ENCODE measurements at regions not wholly inside any gene's neighbourhood (a gene's known extent, or its start where the extent isn't known, plus 50 kb on each side); places are given as distances from the start of the nearest gene placed in this dataset.

DNA sequence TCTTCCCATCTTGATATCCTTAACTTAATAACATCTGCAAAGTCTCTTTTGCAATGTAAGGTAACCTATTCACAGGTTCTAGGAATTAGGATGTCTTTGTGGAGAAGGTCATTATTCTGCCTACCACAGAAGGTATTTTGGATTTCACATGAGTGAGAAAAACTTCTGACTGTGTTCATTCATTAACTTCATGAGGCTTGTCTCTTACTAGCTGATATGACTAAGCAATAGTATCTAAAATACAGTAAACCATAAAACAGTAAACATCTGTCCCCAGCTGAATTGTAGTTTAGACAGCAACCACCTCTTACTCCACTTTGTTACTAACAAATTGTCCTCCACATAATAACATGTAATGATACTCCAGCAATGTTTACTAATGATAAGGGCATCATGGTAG is 198.1 kb downstream of the SEC23A start:
- DNase-seq (ENCODE audit: low read depth in 1 of 2, low spot score in 1 of 2), result no peak

DNA sequence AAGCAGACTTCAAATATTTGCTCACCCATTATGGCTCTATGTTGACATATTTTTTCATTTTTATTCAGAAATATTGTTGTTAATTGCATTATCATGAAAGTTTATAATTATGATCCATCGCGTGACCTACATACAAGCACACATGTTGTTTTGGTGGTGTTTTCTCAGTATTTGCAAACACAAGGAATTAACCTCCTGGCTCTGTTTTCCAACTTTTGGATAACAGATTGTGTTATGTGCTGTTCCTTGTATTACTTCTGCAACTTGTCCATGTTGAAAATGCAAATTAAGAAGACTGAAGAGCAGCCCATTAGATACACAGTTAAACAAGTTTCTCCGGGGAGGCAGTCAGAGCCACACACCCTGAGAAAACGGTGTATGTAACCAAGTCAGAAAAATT is 201.2 kb downstream of the SEC23A start:
- DNase-seq (ENCODE audit: low read depth in 1 of 2, low spot score in 1 of 2), result no peak

DNA sequence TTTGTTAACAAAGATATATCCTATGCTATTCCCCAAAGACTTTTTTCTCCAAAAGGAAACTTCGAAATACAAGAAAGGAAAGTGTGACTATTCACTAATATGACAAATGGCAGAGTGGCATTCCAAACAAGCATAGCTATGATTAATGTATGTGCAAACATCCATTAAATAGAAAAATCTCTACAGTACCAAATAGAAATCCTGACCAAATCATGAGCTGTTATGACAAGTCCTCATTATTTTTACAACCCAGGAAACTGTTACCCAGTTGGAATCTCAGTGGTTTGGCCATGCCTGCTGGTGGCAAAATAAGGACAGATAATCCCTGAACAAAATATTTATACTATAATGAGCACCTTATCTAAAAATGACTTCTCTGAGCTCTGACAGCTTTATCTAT is 202.1 kb downstream of the SEC23A start:
- no peak for DNase-seq (ENCODE audit: low read depth in 1 of 2, low spot score in 1 of 2)

DNA sequence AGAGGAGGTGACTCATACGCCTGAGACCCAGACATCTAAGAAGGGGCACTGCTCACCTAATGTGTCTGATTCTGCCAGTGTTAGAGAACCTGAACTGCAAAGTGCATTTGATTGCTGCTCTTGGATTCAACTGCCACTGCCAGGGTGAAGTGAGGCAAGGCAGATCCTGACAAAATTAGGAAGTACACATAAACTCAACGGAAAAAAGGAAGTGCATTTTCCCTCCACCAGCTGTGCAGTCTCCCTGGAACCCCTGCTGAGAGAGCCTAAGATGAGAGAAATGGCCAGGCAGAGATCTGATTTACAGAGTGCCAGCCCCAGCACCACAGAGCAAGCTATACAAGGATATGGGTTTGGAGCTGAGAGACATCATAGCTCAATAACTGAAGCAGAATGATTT is 215.3 kb downstream of the SEC23A start:
- DNase-seq (ENCODE audit: low read depth in 1 of 2, low spot score in 1 of 2), result no peak

DNA sequence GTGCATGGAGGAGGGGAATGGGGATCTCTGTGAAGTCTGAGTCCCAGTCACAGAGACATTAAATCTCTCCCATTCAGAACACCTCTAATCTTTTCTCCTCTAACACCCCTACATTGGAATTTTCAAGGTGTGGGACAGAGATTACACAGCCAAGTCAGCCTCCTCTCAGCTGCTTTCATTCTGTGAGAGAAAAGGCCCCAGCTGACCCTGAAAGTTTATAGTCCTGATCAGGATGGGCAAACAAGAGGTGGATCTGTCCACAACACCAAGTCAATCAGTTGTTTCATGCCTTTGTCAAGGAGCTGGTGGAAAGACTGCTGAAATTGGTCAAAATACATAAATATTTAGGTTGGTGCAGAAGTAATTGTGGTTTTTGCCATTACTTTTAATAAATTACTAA is 218.9 kb downstream of the SEC23A start:
- no peak for DNase-seq (ENCODE audit: low read depth in 1 of 2, low spot score in 1 of 2)

DNA sequence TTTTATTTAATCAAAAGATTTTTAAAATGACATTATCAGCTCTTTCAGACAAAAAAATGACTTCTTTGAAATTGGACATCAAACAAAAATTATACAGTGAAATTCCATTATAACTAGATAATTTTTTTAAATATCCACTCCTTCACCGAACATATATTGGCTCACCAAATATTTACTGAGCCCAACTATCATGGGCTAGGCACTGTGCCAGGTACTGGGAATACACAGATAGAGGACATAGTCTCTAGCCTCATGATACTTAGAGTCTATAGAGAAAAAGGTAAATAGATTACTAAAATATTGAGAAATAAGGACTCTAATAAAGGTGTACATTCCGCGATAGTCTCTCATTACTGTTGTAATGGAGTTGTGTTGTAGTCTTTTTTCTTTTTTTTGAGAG is 219.9 kb downstream of the SEC23A start:
- no peak for DNase-seq (ENCODE audit: low read depth in 1 of 2, low spot score in 1 of 2)

DNA sequence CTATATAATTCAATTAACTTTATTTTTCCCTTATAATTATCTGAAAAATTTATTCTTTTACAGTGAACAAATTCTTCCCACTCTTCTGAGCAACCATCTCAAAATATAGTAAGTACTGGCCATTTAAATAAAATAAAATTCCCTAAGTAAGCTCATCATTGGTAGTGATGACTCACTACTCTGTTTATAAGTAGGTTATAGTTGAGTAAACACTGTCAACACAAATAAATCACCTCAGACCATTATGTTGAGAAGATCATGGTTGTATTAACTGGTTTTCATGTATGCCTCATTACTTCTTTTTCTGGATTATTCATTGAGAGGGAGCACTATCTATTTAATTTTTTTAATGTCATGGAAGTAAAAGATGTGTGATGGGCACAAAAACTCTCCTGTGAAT is 220.5 kb downstream of the SEC23A start:
- no peak for DNase-seq (ENCODE audit: low read depth in 1 of 2, low spot score in 1 of 2)

DNA sequence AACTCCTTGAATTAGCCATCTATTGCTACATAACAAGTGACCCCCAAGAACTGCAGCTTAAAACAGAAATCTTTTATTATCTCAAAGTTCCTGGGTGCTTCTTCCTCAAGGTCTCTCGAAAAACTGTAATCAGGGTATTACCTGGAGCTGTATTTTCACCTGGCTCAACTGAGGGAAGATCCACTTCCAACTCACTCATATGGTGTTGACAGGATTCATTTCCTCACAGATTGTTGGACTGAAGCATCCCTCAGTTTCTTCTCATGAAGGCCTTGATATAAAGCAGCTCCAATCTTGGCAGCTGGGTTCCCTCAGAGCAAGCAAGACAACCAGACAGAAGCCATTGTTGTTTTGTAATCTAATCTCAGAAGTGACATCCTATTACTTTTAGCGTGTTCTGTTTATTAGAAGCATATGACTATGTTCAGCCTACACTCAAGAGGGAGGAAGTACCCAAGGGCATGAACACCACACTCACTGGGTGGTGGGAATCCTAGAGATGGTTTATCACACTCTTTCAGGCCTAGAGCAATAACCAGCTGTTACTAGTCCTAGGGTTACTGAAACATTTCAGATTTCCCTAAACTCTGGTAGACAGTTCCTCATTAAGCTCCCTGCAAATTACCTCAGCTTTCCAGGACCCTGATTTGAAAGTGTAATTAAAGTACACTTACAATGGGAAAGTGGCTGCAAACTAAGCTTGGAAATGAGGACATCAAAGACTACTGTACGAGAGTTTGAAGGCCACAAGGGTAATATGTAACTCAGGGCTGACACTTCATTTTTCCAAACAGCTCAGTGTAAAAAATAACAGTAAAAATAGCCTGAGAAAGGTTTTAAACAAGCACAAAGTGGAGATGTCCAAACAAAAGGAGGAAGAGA is 222.2 kb downstream of the SEC23A start:
- no peak for DNase-seq (ENCODE audit: low read depth in 1 of 2, low spot score in 1 of 2)

DNA sequence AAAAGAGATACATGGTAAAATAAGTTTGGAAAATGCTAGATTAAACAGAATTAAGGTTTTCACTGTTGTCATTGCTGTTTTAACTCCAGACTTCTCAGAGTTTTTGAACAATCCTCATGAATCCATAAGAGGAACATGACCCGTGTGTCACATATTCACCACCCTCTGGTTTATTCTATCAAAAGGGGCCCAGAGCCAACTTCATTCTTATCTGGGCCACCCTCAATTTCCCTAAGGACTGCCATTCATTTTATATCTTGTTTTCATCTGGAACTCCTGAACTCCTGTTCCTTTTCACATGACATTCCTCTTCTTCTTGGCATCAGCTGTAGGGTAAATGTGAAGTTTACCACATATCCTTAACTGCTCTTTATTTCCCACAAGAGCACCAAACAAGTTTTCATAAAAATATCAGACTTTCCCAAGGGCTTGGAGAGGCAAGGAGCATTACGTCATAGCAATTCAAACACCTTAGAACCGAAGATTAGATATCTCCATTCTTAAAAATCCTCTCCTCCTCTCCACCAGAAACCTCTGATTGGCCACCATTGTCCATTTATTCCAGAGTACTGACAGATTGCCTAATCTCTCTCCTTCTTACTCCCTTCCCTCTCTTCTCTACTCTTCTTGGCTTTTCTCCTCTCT is 225.2 kb downstream of the SEC23A start:
- no peak for DNase-seq (ENCODE audit: low read depth in 1 of 2, low spot score in 1 of 2)

DNA sequence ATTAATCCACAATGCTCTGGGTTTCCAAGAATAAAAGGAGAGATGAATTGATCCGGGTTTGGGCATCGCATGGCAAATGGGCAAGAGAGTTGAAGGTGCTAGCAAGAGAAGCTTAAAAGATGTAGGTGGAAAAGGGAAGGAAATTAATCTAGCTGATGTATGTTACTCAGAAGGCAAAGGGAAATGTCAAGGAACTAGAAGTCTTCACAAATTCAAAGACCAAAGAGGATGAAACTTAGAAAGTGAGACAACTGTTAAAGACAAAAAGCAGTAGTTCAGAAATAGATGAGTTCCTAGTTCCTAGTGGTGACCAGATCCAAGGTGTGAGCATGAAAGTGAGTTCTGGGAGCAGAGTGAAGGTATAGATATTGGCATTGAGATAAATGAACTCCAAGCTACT is 228.3 kb downstream of the SEC23A start:
- DNase-seq (ENCODE audit: low read depth in 1 of 2, low spot score in 1 of 2), result no peak

DNA sequence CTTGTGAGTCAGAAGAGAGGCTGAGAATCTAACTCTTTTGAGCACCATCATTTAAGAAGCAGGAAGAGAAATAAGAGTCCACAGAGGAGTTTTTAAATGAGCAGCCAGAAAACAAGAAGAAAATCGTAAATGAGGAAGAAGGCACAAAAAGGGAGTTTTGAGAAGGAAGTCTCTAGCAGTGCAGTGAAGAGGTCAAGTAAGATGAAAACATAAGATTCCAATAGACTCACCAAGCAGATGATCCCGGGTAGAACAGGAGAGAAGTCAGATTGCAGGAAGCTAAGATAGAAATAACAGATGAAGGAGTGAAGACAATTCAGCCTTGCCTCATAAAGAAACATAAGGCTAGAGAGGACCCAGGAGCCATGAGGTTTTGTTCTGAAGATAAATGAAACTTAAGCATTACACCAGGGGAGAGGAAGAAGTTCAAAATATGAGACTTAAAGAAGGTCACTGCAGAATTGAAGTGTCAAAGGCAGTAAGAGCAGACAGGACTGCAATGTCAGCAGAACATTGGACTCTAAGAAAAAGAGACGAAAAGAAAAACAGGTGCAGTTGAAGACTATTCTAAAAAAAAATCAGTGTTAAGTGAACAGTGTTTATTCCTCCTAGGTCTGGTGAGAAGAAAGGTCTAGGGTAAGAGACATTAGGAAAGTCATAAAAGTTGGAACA is 229.0 kb downstream of the SEC23A start:
- no peak for DNase-seq (ENCODE audit: low read depth in 1 of 2, low spot score in 1 of 2)

DNA sequence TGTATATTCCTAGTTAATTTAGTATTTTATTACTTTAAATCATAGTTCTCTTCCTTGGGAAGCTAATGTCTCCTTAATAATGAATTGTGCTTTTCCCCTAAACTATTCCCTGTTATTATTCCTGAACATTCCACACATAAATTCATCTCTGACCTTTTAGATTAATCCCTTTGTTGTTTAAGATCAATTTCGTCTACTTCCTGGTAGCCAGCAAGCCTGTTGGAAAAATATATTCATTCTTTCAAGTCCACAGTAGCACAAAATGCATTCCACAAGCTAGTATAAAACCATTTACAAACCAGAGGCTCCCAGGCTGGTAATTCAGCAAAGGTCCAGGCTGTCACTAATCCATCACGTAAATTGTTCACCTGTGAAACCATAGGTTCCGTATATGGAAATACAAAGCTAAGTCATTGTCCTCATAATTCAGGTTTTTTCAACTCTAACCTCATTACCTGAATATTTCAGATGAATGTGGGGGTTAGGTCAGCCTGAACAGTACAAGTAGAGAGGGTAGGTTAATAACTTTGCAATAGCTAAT is 232.7 kb downstream of the SEC23A start:
- no peak for DNase-seq (ENCODE audit: low read depth in 1 of 2, low spot score in 1 of 2)

DNA sequence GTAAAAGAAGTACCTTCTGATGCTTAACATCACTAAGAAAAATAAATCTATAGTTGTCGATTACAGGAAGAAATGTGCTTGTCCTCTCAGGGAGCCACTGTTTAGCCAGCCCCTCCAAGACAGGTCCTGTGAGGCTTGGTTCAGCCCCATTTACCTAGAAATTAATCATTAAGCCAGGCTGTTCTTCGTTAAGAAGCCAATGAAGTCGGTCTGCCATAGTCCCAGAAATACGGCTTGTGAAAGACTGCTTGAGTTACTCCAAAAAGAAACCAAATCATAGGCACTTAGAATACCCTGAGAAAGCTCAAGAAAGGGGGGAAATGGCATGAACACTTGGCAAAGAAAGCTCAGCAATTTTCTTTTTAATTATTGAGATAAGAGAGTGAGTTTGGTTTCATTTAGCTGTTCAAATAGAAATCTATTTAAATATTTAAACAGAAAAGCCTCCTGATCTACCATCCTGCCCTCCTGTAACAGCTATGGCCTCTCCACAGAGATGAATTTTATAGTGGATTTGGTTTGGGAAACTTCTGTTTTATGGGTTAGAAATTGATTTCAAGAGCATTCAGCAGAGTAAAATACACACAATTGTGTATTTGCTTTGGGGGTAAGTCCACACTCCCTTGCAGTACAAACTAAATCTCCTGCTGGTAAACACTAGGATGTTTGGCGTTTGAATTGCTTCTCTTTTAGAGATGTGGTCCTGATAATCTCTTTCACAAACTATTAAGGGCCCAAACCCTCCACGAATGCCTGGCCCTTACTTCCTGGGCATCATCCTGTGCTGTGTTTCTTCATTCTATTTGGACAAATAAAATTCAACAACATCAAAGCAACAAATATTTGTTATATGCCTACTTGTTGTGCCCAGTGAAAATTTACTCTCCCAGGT is 234.4 kb downstream of the SEC23A start:
- no peak for DNase-seq (ENCODE audit: low read depth in 1 of 2, low spot score in 1 of 2)

DNA sequence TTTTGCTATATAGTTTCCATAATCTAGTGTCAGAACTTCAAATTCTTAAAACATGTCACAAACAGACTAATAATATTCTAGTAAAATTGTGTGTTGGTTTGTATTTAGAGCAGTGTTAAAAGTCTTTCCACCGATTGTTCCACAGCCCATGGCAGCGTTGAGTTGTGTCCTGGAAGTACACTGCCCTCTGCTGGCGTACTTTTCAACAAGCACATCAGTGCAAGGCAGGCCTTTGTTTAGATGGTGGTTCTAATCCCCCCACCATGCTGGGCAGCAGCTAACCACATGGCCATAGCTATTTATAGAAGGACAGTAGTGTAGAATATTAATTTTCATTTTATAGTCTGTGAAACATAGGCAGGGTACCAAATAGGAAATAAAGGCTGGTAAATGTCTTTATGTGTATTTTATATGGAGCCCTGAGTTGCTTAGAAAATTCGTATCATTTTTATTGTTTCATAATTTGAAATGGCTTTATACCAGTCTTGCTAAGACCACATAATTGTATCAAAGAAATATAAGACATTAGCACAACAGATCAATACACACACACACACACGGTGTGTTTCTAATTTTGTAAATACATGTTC is 235.4 kb downstream of the SEC23A start:
- DNase-seq (ENCODE audit: low read depth in 1 of 2, low spot score in 1 of 2), result peak in 1 of 2 donors; percentile 5

DNA sequence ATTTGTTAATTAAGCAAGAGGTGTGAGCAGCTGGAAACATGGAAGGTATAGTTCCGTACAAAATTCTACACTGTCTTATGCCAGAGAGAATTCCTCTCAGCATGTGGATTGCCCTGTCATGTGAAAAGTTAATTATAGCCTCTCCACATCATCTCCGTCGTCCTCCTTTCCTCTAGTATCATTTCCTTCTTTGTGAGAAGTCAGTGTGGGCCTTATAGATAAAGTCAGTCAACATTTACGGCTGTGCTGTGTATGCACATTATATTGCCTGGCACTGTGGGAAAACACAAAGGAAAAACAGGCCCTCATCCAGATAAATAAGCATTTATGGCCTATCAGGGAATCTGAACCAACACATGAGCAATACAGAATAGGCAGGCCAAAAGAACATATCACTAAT is 236.6 kb downstream of the SEC23A start:
- no peak for DNase-seq (ENCODE audit: low read depth in 1 of 2, low spot score in 1 of 2)

DNA sequence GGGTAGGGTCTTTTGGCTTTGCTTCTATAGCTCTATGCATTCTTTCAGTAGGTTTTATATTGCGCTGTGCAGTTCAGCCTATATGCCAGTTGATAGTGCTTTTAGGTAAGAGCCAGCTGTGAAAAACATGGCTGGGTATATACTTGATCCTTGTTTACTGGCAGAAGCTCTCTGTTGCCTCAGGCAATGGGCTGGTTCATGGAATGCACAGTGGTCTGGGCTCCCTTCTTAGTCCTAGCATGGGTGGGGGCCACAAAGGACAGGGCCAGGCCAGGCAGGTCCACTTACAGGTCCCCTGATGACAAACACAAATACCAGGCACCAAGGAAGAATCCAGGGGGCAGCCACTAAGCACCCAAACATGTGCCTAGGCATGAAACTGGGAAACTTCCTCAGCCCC is 240.7 kb downstream of the SEC23A start:
- DNase-seq (ENCODE audit: low read depth in 1 of 2, low spot score in 1 of 2), result no peak

DNA sequence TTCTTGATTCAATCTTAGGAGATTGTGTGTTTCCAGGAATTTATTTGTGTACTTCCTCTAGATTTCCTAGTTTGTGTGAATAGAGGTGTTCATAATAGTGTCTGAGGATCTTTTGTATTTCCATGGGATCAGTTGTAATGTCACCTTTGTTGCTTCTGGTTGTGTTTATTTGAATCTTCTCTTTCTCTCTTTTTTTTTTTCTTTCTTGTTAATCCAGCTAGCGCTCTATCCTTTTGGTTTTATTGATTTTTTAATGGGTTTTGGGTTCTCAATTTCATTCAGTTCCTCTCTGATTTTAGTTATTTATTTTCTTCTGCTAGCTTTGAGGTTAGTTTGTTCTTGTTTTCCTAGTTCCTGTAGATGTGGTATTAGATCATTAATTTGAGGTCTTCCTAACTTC is 242.5 kb downstream of the SEC23A start:
- no peak for DNase-seq (ENCODE audit: low read depth in 1 of 2, low spot score in 1 of 2)

DNA sequence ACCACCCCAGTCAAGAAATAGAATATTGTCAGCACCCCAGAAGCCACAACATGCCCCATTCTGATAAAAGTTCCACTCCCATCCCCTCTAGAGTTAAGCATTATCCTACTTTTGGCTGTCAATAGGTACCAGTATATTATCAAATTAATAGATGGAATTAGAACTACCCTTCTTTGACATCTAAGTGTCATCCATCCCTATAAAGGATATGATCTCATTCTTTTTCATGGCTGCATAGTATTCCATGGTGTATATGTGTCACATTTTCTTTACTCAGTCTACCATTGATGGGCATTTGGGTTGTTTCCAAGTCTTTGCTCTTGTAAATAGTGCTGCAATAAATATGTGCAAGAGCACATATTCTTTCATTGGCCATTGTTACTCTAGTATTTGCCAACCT is 246.2 kb downstream of the SEC23A start:
- no peak for DNase-seq (ENCODE audit: low read depth in 1 of 2, low spot score in 1 of 2)

DNA sequence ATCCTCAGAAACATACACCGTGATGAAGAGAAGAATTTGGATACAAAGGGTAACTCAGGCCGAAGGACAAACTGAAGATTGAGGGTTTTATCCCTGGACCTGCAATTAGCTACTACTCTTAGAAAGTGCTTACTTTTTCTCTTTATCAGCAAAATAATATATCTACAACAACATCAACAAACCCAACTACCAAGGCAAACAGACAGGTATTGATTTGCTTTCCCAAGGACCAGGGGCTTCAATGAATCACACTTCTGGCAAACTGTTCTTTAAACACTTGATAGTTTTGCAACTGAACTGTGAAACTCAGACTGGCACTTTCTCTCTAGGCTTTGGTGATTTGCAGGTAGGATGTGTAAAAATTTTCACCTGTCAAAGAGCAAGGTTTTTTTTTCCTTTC is 247.5 kb downstream of the SEC23A start:
- DNase-seq (ENCODE audit: low read depth in 1 of 2, low spot score in 1 of 2), result no peak

DNA sequence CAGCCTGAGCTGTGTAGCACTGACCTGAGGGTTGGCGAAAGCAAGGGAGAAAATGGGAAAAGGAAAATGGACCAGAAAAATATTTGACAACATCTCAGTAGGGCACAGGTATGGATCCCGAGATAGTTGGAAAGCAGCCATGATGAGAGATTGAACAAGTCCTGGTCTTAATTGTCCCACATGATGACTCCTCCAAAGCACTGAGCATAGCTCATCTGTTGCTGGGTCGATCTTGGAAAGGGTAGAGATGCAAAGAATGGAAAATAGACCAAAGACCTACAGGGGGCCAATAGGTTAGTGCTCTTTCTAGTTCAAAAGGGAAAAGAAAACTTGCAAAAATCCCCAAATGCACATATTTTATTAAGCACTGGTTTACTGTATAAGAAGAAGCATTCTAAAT is 251.9 kb downstream of the SEC23A start:
- DNase-seq (ENCODE audit: low read depth in 1 of 2, low spot score in 1 of 2), result no peak

DNA sequence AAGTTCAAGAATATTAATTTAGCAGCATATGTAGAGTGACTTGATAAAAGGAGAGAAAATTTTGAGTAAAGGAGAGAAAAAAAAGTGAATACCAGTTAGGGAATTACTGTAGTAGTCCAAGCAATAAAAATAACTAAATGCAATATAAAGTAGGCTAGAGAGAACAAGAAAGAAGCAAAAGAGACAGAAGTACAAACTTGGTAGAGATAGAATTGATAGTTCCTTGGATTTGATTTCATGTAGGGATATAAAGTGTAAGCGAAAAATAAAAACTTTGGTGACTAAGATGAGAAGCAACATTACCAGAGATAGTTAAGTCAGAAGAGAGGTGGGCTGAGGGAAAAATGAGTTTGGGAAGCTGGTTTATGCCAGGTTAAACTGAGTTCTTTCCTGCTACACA is 252.4 kb downstream of the SEC23A start:
- DNase-seq (ENCODE audit: low read depth in 1 of 2, low spot score in 1 of 2), result no peak
